ENCODE measurements at regions not wholly inside any gene's neighbourhood (a gene's known extent, or its start where the extent isn't known, plus 50 kb on each side); places are given as distances from the start of the nearest gene placed in this dataset.
A peak's percentile ranks its signal among the peaks of the same experiment; 100 is the strongest.

GRCh38 chr1:192914092-192914491, 105.3 kb downstream of the RGS2 start:
- H3K4me3 ChIP-seq (ENCODE audit: low read length) = no peak overlapping the region
- no peak for DNase-seq (ENCODE audit: low read depth)
- no peak for TF ChIP-seq CTCF (IDR thresholded peaks at IDR 0.05; ENCODE audit: insufficient read depth, low read depth, low read length, missing control alignments)

GRCh38 chr1:192914696-192915095, 105.9 kb downstream of the RGS2 start:
- no peak overlapping the region for H3K4me3 ChIP-seq (ENCODE audit: low read length)
- TF ChIP-seq CTCF (IDR thresholded peaks at IDR 0.05; ENCODE audit: insufficient read depth, low read depth, low read length, missing control alignments) = no peak
- DNase-seq (ENCODE audit: low read depth) = no peak

GRCh38 chr1:192916021-192916420, 107.2 kb downstream of the RGS2 start:
- TF ChIP-seq CTCF (IDR thresholded peaks at IDR 0.05; ENCODE audit: insufficient read depth, low read depth, low read length, missing control alignments) = no peak
- H3K4me3 ChIP-seq (ENCODE audit: low read length) = no peak overlapping the region
- DNase-seq (ENCODE audit: low read depth) = no peak

- peak; percentile 33 for DNase-seq (ENCODE audit: low read depth)
- no peak overlapping the region for H3K4me3 ChIP-seq (ENCODE audit: low read length)
- TF ChIP-seq CTCF (IDR thresholded peaks at IDR 0.05; ENCODE audit: insufficient read depth, low read depth, low read length, missing control alignments) = no peak
These were observed 109.4 kb downstream of the RGS2 start for GRCh38 chr1:192918259-192918658.

- no peak for TF ChIP-seq CTCF (IDR thresholded peaks at IDR 0.05; ENCODE audit: insufficient read depth, low read depth, low read length, missing control alignments)
- no peak for DNase-seq (ENCODE audit: low read depth)
- H3K4me3 ChIP-seq (ENCODE audit: low read length) = no peak overlapping the region
These were observed 111.6 kb downstream of the RGS2 start for GRCh38 chr1:192920412-192920811.

GRCh38 chr1:192925609-192926008, 116.8 kb downstream of the RGS2 start:
- TF ChIP-seq CTCF (IDR thresholded peaks at IDR 0.05; ENCODE audit: insufficient read depth, low read depth, low read length, missing control alignments) = no peak
- DNase-seq (ENCODE audit: low read depth) = no peak
- no peak overlapping the region for H3K4me3 ChIP-seq (ENCODE audit: low read length)

GRCh38 chr1:192926736-192927135, 117.9 kb downstream of the RGS2 start:
- no peak for DNase-seq (ENCODE audit: low read depth)
- TF ChIP-seq CTCF (IDR thresholded peaks at IDR 0.05; ENCODE audit: insufficient read depth, low read depth, low read length, missing control alignments) = no peak
- H3K4me3 ChIP-seq (ENCODE audit: low read length) = no peak overlapping the region
